HepG2 (cell line): ENCODE measurements at regions not wholly inside any gene's neighbourhood (a gene's known extent, or its start where the extent isn't known, plus 50 kb on each side); places are given as distances from the start of the nearest gene placed in this dataset.

Experiments
- ATF3 ChIP-seq: sonication (generic); formaldehyde crosslinking; IDR thresholded peaks from 2 replicates; pipeline ENCODE4 v1.4.0; 2020; ENCODE audit warnings: missing genetic modification reagents
- CTCF ChIP-seq: sonication (generic); formaldehyde crosslinking; IDR thresholded peaks from 2 replicates; pipeline ENCODE4 v1.5.0; 2020; ENCODE audit warnings: mild to moderate bottlenecking, missing genetic modification reagents, moderate library complexity
- DZIP1 ChIP-seq: sonication (generic); formaldehyde crosslinking; IDR thresholded peaks from 2 replicates; pipeline ENCODE4 v1.5.0; 2020; ENCODE audit warnings: mild to moderate bottlenecking, missing genetic modification reagents
- HNRNPUL1 ChIP-seq: fragments of 200-400 bp; formaldehyde crosslinking; IDR thresholded peaks from 2 replicates; pipeline ENCODE4 v1.6.1; 2017; ENCODE audit warnings: low read depth, mild to moderate bottlenecking, low read length, moderate library complexity
- KDM5A ChIP-seq: fragments of 200-600 bp; sonication (generic); IDR thresholded peaks from 2 replicates; pipeline ENCODE4 v1.7.0; 2018; ENCODE audit warnings: antibody characterized with exemption, mild to moderate bottlenecking, low read length, borderline replicate concordance
- MAX ChIP-seq: IDR thresholded peaks from 2 replicates; pipeline ENCODE4 v1.6.1; 2012; ENCODE audit warnings: inconsistent platforms
- NCOR1 ChIP-seq: fragments of 200-600 bp; sonication (generic); IDR thresholded peaks from 2 replicates; pipeline ENCODE4 v1.7.0; 2017; ENCODE audit warnings: antibody characterized with exemption, low read length, borderline replicate concordance
- NR1H2 ChIP-seq: sonication (generic); formaldehyde crosslinking; IDR thresholded peaks from 2 replicates; pipeline ENCODE4 v1.8.1; 2022; ENCODE audit warnings: low read depth, missing genetic modification reagents, borderline replicate concordance
- POLR2A ChIP-seq, 2 experiments: IDR thresholded peaks; 2 replicates each; pipeline ENCODE4 v1.6.1; 2011; ENCODE audit warnings: low read depth in 2 of 2, low read length in 2 of 2, mild to moderate bottlenecking in 1 of 2, moderate library complexity in 1 of 2; ENCODE audit not compliant: insufficient read depth in 1 of 2
- RFX1 ChIP-seq: fragments of 450-650 bp; IDR thresholded peaks from 2 replicates; pipeline ENCODE4 v1.6.1; 2017
- RNF2 ChIP-seq: fragments of 450-650 bp; conservative IDR thresholded peaks from 2 replicates; pipeline ENCODE4 v1.6.1; 2016; ENCODE audit warnings: low read depth
- TFDP2 ChIP-seq: sonication (generic); formaldehyde crosslinking; IDR thresholded peaks from 2 replicates; pipeline ENCODE4 v1.4.0; 2020; ENCODE audit warnings: missing genetic modification reagents
- ZFP1 ChIP-seq: IDR thresholded peaks from 2 replicates; pipeline ENCODE4 v1.6.1; 2016

GRCh38 chr11:88414981-88415413 is 77.5 kb upstream of the CTSC start:
- TF ChIP-seq ATF3 (CRISPR knock-in tag) (no peak), TFDP2 (no peak), RFX1 (no peak), POLR2A (IDR thresholded peaks at IDR 0.05; ENCODE audit: insufficient read depth in 1 of 2, low read depth in 2 of 2, low read length in 2 of 2) (no peak), CTCF (CRISPR knock-in tag) (no peak), NCOR1 (no peak), HNRNPUL1 (no peak), ZFP1 (CRISPR knock-in tag) (no peak), KDM5A (no peak), DZIP1 (CRISPR knock-in tag) (no peak), NR1H2 (no peak), RNF2 (no peak), MAX (no peak)
